IMR-90 (cell line): ENCODE measurements at regions not wholly inside any gene's neighbourhood (a gene's known extent, or its start where the extent isn't known, plus 50 kb on each side); places are given as distances from the start of the nearest gene placed in this dataset.

ENCODE experiments used
- ATAC-seq: fragments of 200-7000 bp; cut with Tn5 transposase; 2 replicates; pipeline ENCODE4 v1.9.1; 2020; ENCODE audit warnings: low read depth, mild to moderate bottlenecking, moderate library complexity
- BruUV-seq: library from RNA; stranded (reverse); fragments of 400-500 nt; replicated peaks from 2 replicates; lab custom pipeline; 2021; lab: Mats Ljungman, UMichigan
- CTCF ChIA-PET: fragments of 300-600 bp; formaldehyde crosslinking; extraction: SDS; loops from one replicate; lab custom pipeline; 2021; ENCODE audit warnings: antibody characterized with exemption; lab: Yijun Ruan, JAX
- POLR2A ChIA-PET: fragments of 300-600 bp; sonication (Branson Sonifier 250); formaldehyde crosslinking; loops from one replicate; lab custom pipeline; 2022; ENCODE audit warnings: antibody characterized with exemption; ENCODE audit not compliant: unreplicated experiment; lab: Charles Lee
- DNase-seq: peaks from one replicate; pipeline ENCODE4 v3.0.0; 2013
- H2AFZ ChIP-seq: replicated peaks from 2 replicates; pipeline ENCODE3; 2013; ENCODE audit warnings: low read length, mild to moderate bottlenecking; ENCODE audit not compliant: poor library complexity
- H2AK5ac ChIP-seq: 2 replicates; pipeline ENCODE4 v1.6.1; 2013; ENCODE audit warnings: low read depth, low read length, inconsistent platforms
- H2AK9ac ChIP-seq: replicated peaks from 2 replicates; pipeline ENCODE3; 2013; ENCODE audit warnings: mild to moderate bottlenecking, low read depth, low read length, moderate library complexity; ENCODE audit not compliant: poor library complexity
- H2BK120ac ChIP-seq: 2 replicates; pipeline ENCODE4 v1.6.1; 2013; ENCODE audit warnings: low read depth, low read length, inconsistent platforms
- H2BK15ac ChIP-seq: 3 replicates; pipeline ENCODE4 v1.6.1; 2013; ENCODE audit warnings: low read depth, low read length, inconsistent platforms
- H2BK20ac ChIP-seq: 2 replicates; pipeline ENCODE4 v1.6.1; 2013; ENCODE audit warnings: low read depth, mild to moderate bottlenecking, inconsistent platforms, low read length, moderate library complexity
- H2BK5ac ChIP-seq: 2 replicates; pipeline ENCODE4 v1.6.1; 2013; ENCODE audit warnings: mild to moderate bottlenecking, low read depth, low read length, inconsistent platforms; ENCODE audit not compliant: poor library complexity, severe bottlenecking
- H3K14ac ChIP-seq: replicated peaks from 2 replicates; pipeline ENCODE4 v1.6.1; 2013; ENCODE audit warnings: low read depth, low read length, inconsistent platforms
- H3K18ac ChIP-seq: 2 replicates; pipeline ENCODE4 v1.6.1; 2013; ENCODE audit warnings: low read depth, low read length, control low read depth
- H3K23ac ChIP-seq: 2 replicates; pipeline ENCODE4 v1.6.1; 2013; ENCODE audit warnings: low read depth, low read length, inconsistent platforms
- H3K27ac ChIP-seq: 2 replicates; pipeline ENCODE4 v1.5.1; 2013; ENCODE audit warnings: mild to moderate bottlenecking, control low read depth, low read length; ENCODE audit not compliant: insufficient read depth
- H3K27me3 ChIP-seq: 2 replicates; pipeline ENCODE4 v1.6.1; 2013; ENCODE audit warnings: low read length; ENCODE audit not compliant: control insufficient read depth, insufficient read depth
- H3K36me3 ChIP-seq: 2 replicates; pipeline ENCODE4 v1.6.1; 2013; ENCODE audit warnings: low read length, mixed read lengths; ENCODE audit not compliant: control insufficient read depth, insufficient read depth
- H3K4ac ChIP-seq: 2 replicates; pipeline ENCODE4 v1.6.1; 2013; ENCODE audit warnings: low read depth, low read length, inconsistent platforms
- H3K4me1 ChIP-seq: 2 replicates; pipeline ENCODE4 v1.6.1; 2013; ENCODE audit warnings: low read length, mixed read lengths; ENCODE audit not compliant: control insufficient read depth, insufficient read depth
- H3K4me2 ChIP-seq: 2 replicates; pipeline ENCODE4 v1.6.1; 2013; ENCODE audit warnings: low read depth, mild to moderate bottlenecking, control low read depth, low read length, moderate library complexity
- H3K4me3 ChIP-seq: 2 replicates; pipeline ENCODE4 v1.5.1; 2013; ENCODE audit warnings: low read depth, mild to moderate bottlenecking, control low read depth, low read length, moderate library complexity; ENCODE audit not compliant: insufficient read depth
- H3K56ac ChIP-seq: 2 replicates; pipeline ENCODE4 v1.6.1; 2013; ENCODE audit warnings: low read length, inconsistent platforms; ENCODE audit not compliant: insufficient read depth; ENCODE audit errors: extremely low read depth
- H3K79me1 ChIP-seq, 2 experiments: 2 replicates each; pipeline ENCODE4 v1.6.1; 2013; ENCODE audit warnings: low read length in 2 of 2, inconsistent platforms in 1 of 2, low read depth in 1 of 2
- H3K9ac ChIP-seq: 2 replicates; pipeline ENCODE4 v1.6.1; 2013; ENCODE audit warnings: low read depth, low read length, control low read depth
- H3K9me1 ChIP-seq: 2 replicates; pipeline ENCODE4 v1.6.1; 2013; ENCODE audit warnings: low read length, inconsistent platforms; ENCODE audit not compliant: insufficient read depth
- H3K9me3 ChIP-seq: 2 replicates; pipeline ENCODE4 v1.6.1; 2013; ENCODE audit warnings: low read length; ENCODE audit not compliant: control insufficient read depth, insufficient read depth
- H4K20me1 ChIP-seq: 2 replicates; pipeline ENCODE4 v1.6.1; 2013; ENCODE audit warnings: low read length, inconsistent platforms; ENCODE audit not compliant: insufficient read depth
- H4K5ac ChIP-seq: 2 replicates; pipeline ENCODE4 v1.6.1; 2013; ENCODE audit warnings: mild to moderate bottlenecking, low read depth, low read length, control low read depth
- H4K8ac ChIP-seq, 2 experiments: 2 replicates each; pipeline ENCODE4 v1.6.1; 2013; ENCODE audit warnings: low read depth in 2 of 2, low read length in 2 of 2, control low read depth in 1 of 2, inconsistent platforms in 1 of 2
- H4K91ac ChIP-seq: 2 replicates; pipeline ENCODE4 v1.6.1; 2013; ENCODE audit warnings: low read depth, low read length, inconsistent platforms; ENCODE audit not compliant: insufficient read depth
- CEBPB ChIP-seq: IDR thresholded peaks from 2 replicates; pipeline ENCODE4 v1.6.1; 2012; ENCODE audit warnings: low read depth, low read length, improper control_type of control experiment
- CHD1 ChIP-seq: IDR thresholded peaks from 2 replicates; pipeline ENCODE4 v1.6.1; 2012; ENCODE audit warnings: low read depth, low read length, improper control_type of control experiment
- CTCF ChIP-seq: conservative IDR thresholded peaks from 2 replicates; pipeline ENCODE4 v1.5.1; 2012; ENCODE audit warnings: mild to moderate bottlenecking, low read depth, low read length, improper control_type of control experiment
- ELK1 ChIP-seq: fragments of 150-350 bp; IDR thresholded peaks from 2 replicates; pipeline ENCODE4 v1.6.1; 2016; ENCODE audit warnings: low read depth, mild to moderate bottlenecking, low read length, moderate library complexity, borderline replicate concordance
- MAFK ChIP-seq: IDR thresholded peaks from 2 replicates; pipeline ENCODE4 v1.6.1; 2012; ENCODE audit warnings: low read depth, low read length, improper control_type of control experiment
- WGBS, 2 experiments: methylation state at CpG; one replicate each; pipeline versions ENCODE4 v1.1.5 to v1.1.7; 2013; ENCODE audit warnings: missing lambda C conversion rate in 2 of 2; ENCODE audit not compliant: insufficient read length in 1 of 2; ENCODE audit errors: extremely low coverage in 2 of 2; 5-methylcytosine and 5-hydroxymethylcytosine counted together
- dilution Hi-C: fragments of 300-500 bp; cut with HindIII; formaldehyde crosslinking; loops from one replicate; pipeline ENCODE4 v1.14.3; 2018; ENCODE audit warnings: low sequenced_read_pairs; ENCODE audit not compliant: unreplicated experiment
- in situ Hi-C: fragments of 300-500 bp; cut with MboI; formaldehyde crosslinking; loops from 3 replicates; pipeline ENCODE4 v1.14.3; 2019; ENCODE audit warnings: low sequenced_read_pairs, inconsistent platforms, mixed read lengths
- intact Hi-C: fragments of 100-400 bp; cut with micrococcal nuclease; formaldehyde crosslinking; loops from 2 replicates; pipeline ENCODE4 v1.10.0; 2022

GRCh38 chr1:209463441-209463840 is 120.1 kb upstream of the CAMK1G start:
- H3K9me1 ChIP-seq = no peaks in the 10 kb centered on the region
- in situ Hi-C loops (no loop called here), intact Hi-C loops (no loop called here), dilution Hi-C loops (no loop called here)
- no peaks in the 10 kb centered on the region for H3K9me3 ChIP-seq
- H4K5ac ChIP-seq = no peak overlapping the region
- H2AK5ac ChIP-seq = no peak overlapping the region
- no peaks in the 10 kb centered on the region for H3K79me1 ChIP-seq
- no peak for TF ChIP-seq MAFK
- no peak for TF ChIP-seq CTCF
- no peak for TF ChIP-seq CHD1
- no peak for TF ChIP-seq ELK1
- no peak for TF ChIP-seq CEBPB
- no peak for ATAC-seq
- H3K56ac ChIP-seq = no peak overlapping the region
- H2BK20ac ChIP-seq = no peak overlapping the region
- no peak overlapping the region for H3K27ac ChIP-seq
- H3K27me3 ChIP-seq = no peaks in the 10 kb centered on the region
- BruUV-seq = no TSS peak
- H3K4me1 ChIP-seq = no peaks in the 10 kb centered on the region
- H2AK9ac ChIP-seq = no peak overlapping the region
- no peak overlapping the region for H2BK120ac ChIP-seq
- H3K4me3 ChIP-seq = no peak overlapping the region
- no peaks in the 10 kb centered on the region for H4K20me1 ChIP-seq
- H3K36me3 ChIP-seq = no peaks in the 10 kb centered on the region
- DNase-seq = no peak
- H2AFZ ChIP-seq = no peak overlapping the region
- ChIA-PET POLR2A (no interaction called here), CTCF (interaction anchor here (0.7 kb wide), 1 partner anchor 1441 kb away, joined by 3 read pairs; no protein-coding TSS in a partner anchor)
- no peak overlapping the region for H2BK15ac ChIP-seq
- whole genome bisulfite sequencing, 2 experiments = no CpG with 5 or more reads among the region's 1 CpG
- H3K18ac ChIP-seq = no peak overlapping the region
- H3K23ac ChIP-seq = no peak overlapping the region
- H3K9ac ChIP-seq = no peak overlapping the region
- H3K14ac ChIP-seq = no peak overlapping the region
- H3K4ac ChIP-seq = no peak overlapping the region
- H4K8ac ChIP-seq = no peak overlapping the region
- no peak overlapping the region for H4K91ac ChIP-seq
- H2BK5ac ChIP-seq = no peak overlapping the region
- H3K4me2 ChIP-seq = no peak overlapping the region
